A673 (cell line): ENCODE measurements at regions not wholly inside any gene's neighbourhood (a gene's known extent, or its start where the extent isn't known, plus 50 kb on each side); places are given as distances from the start of the nearest gene placed in this dataset.
"Not testable (repeated sequence)": the region's sequence is repeated elsewhere in the genome, so short reads cannot be mapped to it uniquely, and the experiment has no call there.

Experiments
- BruUV-seq: library from RNA; stranded (reverse); fragments of 400-500 nt; replicated peaks from 2 replicates; lab custom pipeline; 2021; lab: Mats Ljungman, UMichigan
- CTCF ChIA-PET: fragments of 300-600 bp; sonication (Branson Sonifier 250); formaldehyde crosslinking; loops from one replicate; lab custom pipeline; 2022; ENCODE audit warnings: antibody characterized with exemption; lab: Charles Lee
- POLR2A ChIA-PET: fragments of 300-600 bp; sonication (Branson Sonifier 250); formaldehyde crosslinking; loops from one replicate; lab custom pipeline; 2022; ENCODE audit warnings: antibody characterized with exemption; ENCODE audit not compliant: low non-redundant PET; lab: Charles Lee
- DNase-seq: peaks from one replicate; pipeline ENCODE4 v3.0.0-alpha.2; 2015; ENCODE audit warnings: low spot score
- H3K27ac ChIP-seq: fragments of 200-600 bp; sonication (generic); 2 replicates; pipeline ENCODE4 v1.5.1; 2016; ENCODE audit warnings: mixed run types, low read depth, mild to moderate bottlenecking, mixed read lengths, antibody characterized with exemption, low read length; ENCODE audit not compliant: poor library complexity, severe bottlenecking
- H3K27me3 ChIP-seq: fragments of 200-600 bp; sonication (generic); replicated peaks from 2 replicates; pipeline ENCODE4 v1.6.1; 2017; ENCODE audit warnings: mixed run types, low read depth, mild to moderate bottlenecking, mixed read lengths, antibody characterized with exemption, low read length; ENCODE audit not compliant: insufficient read depth, poor library complexity
- H3K36me3 ChIP-seq: fragments of 200-600 bp; sonication (generic); 2 replicates; pipeline ENCODE4 v1.6.1; 2016; ENCODE audit warnings: mixed run types, mild to moderate bottlenecking, mixed read lengths, antibody characterized with exemption, low read length; ENCODE audit not compliant: insufficient read depth, poor library complexity, severe bottlenecking
- H3K4me1 ChIP-seq: fragments of 200-600 bp; sonication (generic); 2 replicates; pipeline ENCODE4 v1.6.1; 2017; ENCODE audit warnings: mixed run types, mild to moderate bottlenecking, mixed read lengths, antibody characterized with exemption, low read length; ENCODE audit not compliant: insufficient read depth, poor library complexity, severe bottlenecking
- H3K4me3 ChIP-seq: fragments of 200-600 bp; sonication (generic); 2 replicates; pipeline ENCODE4 v1.5.1; 2016; ENCODE audit warnings: low read depth, mixed run types, mild to moderate bottlenecking, mixed read lengths, low read length; ENCODE audit not compliant: poor library complexity, severe bottlenecking
- H3K9me3 ChIP-seq: fragments of 200-600 bp; sonication (generic); 2 replicates; pipeline ENCODE4 v1.6.1; 2016; ENCODE audit warnings: mixed run types, low read depth, mild to moderate bottlenecking, mixed read lengths, antibody characterized with exemption, low read length; ENCODE audit not compliant: poor library complexity, severe bottlenecking
- EZH2 ChIP-seq: fragments of 200-600 bp; sonication (generic); IDR thresholded peaks from 2 replicates; pipeline ENCODE4 v1.6.1; 2017; ENCODE audit warnings: borderline replicate concordance, low read depth, mild to moderate bottlenecking, mixed read lengths, antibody characterized with exemption, low read length; ENCODE audit not compliant: poor library complexity, severe bottlenecking
- intact Hi-C: fragments of 100-400 bp; cut with micrococcal nuclease; formaldehyde crosslinking; loops from one replicate; pipeline ENCODE4 v1.10.0; 2022; ENCODE audit not compliant: unreplicated experiment
- TF ChIP-seq, protein P1 (sequence below): fragments of 300-800, 200-600 bp; sonication (generic); conservative IDR thresholded peaks from 2 replicates; pipeline ENCODE4 v1.5.1; 2017; ENCODE audit warnings: low read depth, mild to moderate bottlenecking, antibody characterized with exemption, low read length, moderate library complexity, mixed read lengths

DNA sequence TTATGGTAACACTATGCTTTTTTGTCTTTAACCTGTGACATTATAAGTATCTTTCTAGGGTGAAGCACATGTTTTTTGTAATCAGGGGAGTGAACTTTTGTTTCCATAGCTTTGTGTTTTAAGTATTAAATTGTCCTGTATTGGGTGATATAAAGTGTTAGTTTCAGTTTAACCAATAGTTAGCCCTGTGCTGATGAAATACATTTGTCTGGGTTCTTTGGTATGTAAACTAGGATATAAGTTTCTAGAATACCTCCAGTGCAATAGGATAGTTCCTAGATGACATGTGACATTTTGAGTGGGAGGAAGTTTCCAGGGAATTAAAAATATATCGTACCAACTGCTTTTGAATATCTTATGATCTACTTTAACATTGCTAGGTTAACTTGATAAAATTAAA is 611.0 kb upstream of the MARCKS start:
- CTCF ChIA-PET = no interaction called here
- H3K4me3 ChIP-seq = no peak overlapping the region
- intact Hi-C loops = no loop called here
- no peaks in the 10 kb centered on the region for H3K9me3 ChIP-seq
- no peak overlapping the region for H3K27ac ChIP-seq
- POLR2A ChIA-PET = no interaction called here
- no peak for DNase-seq
- no peaks in the 10 kb centered on the region for H3K36me3 ChIP-seq
- H3K27me3 ChIP-seq = no peaks in the 10 kb centered on the region
- no peaks in the 10 kb centered on the region for H3K4me1 ChIP-seq
- no TSS peak for BruUV-seq
- no peak for TF ChIP-seq EZH2
- TF ChIP-seq, protein P1, sequence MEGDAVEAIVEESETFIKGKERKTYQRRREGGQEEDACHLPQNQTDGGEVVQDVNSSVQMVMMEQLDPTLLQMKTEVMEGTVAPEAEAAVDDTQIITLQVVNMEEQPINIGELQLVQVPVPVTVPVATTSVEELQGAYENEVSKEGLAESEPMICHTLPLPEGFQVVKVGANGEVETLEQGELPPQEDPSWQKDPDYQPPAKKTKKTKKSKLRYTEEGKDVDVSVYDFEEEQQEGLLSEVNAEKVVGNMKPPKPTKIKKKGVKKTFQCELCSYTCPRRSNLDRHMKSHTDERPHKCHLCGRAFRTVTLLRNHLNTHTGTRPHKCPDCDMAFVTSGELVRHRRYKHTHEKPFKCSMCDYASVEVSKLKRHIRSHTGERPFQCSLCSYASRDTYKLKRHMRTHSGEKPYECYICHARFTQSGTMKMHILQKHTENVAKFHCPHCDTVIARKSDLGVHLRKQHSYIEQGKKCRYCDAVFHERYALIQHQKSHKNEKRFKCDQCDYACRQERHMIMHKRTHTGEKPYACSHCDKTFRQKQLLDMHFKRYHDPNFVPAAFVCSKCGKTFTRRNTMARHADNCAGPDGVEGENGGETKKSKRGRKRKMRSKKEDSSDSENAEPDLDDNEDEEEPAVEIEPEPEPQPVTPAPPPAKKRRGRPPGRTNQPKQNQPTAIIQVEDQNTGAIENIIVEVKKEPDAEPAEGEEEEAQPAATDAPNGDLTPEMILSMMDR = no peak

GRCh38 chr6:113248532-113248931 is 608.6 kb upstream of the MARCKS start:
- DNase-seq = no peak
- Histone ChIP-seq H3K36me3 (no peaks in the 10 kb centered on the region), H3K27ac (no peak overlapping the region), H3K4me1 (no peaks in the 10 kb centered on the region), H3K27me3 (no peaks in the 10 kb centered on the region), H3K9me3 (no peaks in the 10 kb centered on the region), H3K4me3 (no peak overlapping the region)
- ChIA-PET POLR2A (no interaction called here), CTCF (no interaction called here)
- intact Hi-C loops = no loop called here
- TF ChIP-seq, protein P1 = no peak
- no peak for TF ChIP-seq EZH2
- no TSS peak for BruUV-seq

DNA sequence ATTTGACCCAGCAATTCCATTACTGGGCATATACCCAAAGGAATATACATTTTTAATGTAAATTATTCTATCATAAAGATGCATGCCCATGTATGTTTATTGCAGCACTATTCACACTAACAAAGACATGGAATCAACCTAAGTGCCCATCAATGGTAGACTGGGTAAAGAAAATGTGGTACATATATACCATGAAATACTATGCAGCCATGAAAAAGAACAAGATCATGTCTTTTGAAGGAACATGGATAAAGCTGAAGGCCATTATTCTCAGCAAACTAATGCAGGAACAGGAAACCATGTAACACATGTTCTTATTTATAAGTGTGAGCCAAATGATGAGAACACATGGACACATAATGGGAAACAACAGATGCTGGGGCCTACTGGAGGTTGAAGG is 603.0 kb upstream of the MARCKS start:
- BruUV-seq, H3K4me1 ChIP-seq, H3K36me3 ChIP-seq, H3K27ac ChIP-seq, DNase-seq, intact Hi-C loops, H3K9me3 ChIP-seq, H3K4me3 ChIP-seq, POLR2A ChIA-PET, CTCF ChIA-PET, H3K27me3 ChIP-seq: not testable (repeated sequence)

DNA sequence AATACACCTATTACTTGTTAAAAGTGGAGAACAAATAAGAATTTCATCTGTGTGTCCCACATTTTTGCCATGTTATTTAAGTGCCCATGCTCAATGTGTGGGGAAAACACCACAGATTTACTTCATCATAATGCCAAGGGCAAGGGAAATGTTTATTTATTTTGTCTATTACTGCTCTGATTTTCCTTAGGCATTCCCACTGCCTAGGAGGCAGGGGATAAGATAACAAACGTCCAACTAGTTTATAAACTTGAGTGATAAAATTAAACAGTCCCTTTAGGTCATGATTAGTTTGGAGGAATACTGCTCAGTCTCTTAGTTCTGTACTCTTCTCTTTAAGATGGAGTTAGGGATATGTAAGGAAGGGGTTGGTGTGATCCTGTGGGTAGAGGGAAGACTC is 598.4 kb upstream of the MARCKS start:
- intact Hi-C loops = no loop called here
- DNase-seq = no peak
- TF ChIP-seq, protein P1 = no peak
- no peak for TF ChIP-seq EZH2

More for the DNA sequence above, 598.4 kb upstream of the MARCKS start:
- Histone ChIP-seq H3K27me3 (no peaks in the 10 kb centered on the region), H3K4me1 (no peaks in the 10 kb centered on the region), H3K9me3 (no peaks in the 10 kb centered on the region), H3K36me3 (no peaks in the 10 kb centered on the region), H3K27ac (no peak overlapping the region), H3K4me3 (no peak overlapping the region)
- ChIA-PET POLR2A (no interaction called here), CTCF (no interaction called here)
- BruUV-seq = no TSS peak
